GM18951 (cell line): ENCODE measurements at regions not wholly inside any gene's neighbourhood (a gene's known extent, or its start where the extent isn't known, plus 50 kb on each side); places are given as distances from the start of the nearest gene placed in this dataset.

ENCODE experiments used
- POLR2A ChIP-seq: IDR thresholded peaks from 4 replicates; pipeline ENCODE4 v1.6.1; 2011; ENCODE audit warnings: mild to moderate bottlenecking; ENCODE audit not compliant: insufficient read length, insufficient read depth; ENCODE audit errors: extremely low read depth
- in situ Hi-C: fragments of 300-500 bp; cut with MboI; formaldehyde crosslinking; loops from one replicate; pipeline ENCODE4 v1.12.0; 2022; ENCODE audit warnings: low sequenced_read_pairs, mixed read lengths, inconsistent platforms; ENCODE audit not compliant: unreplicated experiment

DNA sequence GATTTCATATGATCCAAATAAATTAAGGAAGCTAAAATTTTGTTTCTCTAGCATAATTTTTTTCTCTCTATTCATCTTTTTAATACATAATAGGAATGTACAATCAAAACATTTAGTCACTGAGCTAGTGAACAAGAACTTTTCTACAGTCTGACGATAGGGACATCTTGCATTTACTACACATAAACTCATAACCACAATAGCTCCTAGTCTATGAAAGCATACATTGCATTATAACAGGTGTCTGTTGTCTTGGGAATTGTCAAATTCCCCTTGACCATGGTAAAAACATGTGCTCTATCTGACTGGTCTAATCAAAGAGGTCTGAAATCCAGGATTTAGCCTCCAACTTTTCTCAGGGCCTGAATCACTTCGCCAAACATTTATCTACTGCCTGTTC, 144.8 kb downstream of the FAM124B start:
- TF ChIP-seq POLR2A, result no peak
- in situ Hi-C loops, result no loop called here

DNA sequence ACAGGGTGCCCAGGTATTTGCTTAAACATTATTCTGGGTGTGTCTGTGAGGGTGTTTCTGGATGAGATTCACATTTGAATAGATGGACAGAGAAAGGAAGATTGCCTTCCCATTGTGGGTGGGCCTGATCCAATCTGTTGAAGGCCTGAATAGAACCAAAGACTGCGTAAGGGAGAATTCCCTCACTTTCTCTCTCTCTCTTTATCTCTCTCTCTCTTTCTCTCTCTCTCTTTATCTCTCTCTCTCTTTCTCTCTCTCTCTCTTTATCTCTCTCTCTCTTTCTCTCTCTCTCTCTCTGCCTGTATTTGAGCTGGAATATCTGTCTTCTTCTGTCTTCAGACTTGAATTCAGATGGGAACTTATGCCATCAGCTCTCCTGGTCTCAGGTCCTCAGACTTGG, 148.4 kb downstream of the FAM124B start:
- in situ Hi-C loops, result no loop called here

DNA sequence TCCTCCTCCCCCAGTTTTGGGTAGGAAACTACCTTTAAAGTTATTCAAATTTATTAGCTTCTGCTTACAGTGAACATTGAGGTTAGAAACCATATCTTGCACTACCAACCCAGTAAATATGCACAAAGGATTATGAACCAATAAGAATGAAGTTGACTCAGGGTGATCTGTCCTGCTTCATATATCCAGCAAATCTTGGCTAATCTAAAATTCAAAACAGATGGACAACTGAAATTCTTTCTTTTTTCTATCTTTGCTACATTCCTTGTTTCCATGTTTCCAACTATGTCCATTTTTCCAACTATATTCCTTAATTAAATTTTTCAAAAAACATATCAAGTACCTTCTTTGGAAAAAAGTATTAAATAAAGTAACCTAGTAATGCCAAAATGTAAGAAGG, 149.3 kb downstream of the FAM124B start:
- no peak for TF ChIP-seq POLR2A
- in situ Hi-C loops, result no loop called here

More for the DNA sequence above, 148.4 kb downstream of the FAM124B start:
- TF ChIP-seq POLR2A, result no peak

DNA sequence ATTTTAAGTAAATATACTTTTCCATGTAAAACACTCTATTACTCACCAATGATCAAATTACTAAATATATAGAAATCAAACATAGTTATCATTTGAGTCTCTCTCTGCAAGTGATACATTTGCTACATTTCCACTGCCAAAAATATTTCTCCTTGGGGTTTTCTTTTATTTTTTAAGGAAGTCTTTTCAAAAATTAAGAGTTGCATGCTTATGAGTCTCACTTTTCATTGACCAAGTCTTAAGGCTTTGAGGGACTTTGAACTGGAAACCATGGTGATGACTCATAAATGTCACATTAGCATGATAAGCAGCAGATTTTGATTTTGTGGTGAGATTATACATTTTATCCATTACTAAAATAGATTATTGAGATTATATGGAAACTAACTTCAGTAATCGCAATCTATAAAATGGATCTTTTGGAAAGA, 152.9 kb downstream of the FAM124B start:
- in situ Hi-C loops, result no loop called here
- no peak for TF ChIP-seq POLR2A

DNA sequence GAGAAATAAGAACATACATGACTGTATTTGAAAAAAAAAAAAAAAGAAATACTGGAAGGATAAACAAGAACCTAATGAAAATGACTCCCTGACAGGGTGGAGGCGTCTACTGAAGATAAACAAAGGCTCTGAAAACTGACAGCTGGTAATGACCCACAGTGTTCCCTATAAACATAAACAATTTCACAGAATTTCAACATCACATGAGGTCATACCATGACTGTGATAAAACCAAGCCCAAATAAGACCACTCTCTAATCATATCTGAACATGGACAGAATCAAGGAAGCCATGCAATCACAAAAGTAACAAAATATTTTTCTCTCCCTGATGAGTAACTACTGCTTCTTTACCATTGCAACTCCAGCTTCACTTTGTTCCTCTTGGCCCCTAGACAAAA, 159.3 kb downstream of the FAM124B start:
- in situ Hi-C loops, result no loop called here
- TF ChIP-seq POLR2A, result no peak

DNA sequence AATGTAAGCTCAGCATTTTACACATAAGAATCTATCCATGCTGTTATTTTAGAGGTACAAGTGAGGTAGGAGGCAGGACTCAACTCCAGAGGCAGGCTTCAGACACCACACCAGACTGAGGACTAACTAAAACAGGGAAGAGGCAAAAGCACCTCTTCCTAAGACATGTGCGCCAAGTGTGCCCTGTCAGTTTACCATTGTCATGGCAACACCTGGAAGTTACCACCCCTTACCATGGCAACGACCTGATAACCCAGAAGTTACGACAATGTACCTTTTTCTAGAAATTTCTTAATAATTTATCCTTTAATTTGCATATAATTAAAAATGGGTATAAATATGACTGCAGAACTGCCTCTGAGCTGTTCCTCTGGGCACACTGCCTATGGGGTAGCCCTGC, 160.1 kb downstream of the FAM124B start:
- in situ Hi-C loops, result no loop called here
- TF ChIP-seq POLR2A, result no peak

DNA sequence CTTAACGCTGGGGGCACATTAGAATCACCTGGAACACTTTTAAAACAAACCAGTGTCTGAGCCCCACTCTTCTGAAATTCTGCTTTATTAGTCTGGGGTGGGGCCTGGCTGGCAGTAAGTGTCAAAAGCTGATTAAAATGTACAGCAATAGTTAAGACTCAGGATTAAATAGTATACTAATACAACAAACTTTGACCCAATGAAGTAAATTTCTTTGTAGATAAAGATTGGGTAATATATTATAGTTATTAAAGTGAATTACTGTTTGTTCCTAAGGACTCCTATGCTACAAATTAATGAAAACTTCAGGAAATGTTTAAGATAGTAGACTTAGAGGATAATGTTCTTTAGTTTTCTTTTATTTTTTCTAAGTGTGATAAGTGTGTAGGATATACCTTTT, 160.9 kb downstream of the FAM124B start:
- in situ Hi-C loops, result no loop called here
- TF ChIP-seq POLR2A, result no peak

DNA sequence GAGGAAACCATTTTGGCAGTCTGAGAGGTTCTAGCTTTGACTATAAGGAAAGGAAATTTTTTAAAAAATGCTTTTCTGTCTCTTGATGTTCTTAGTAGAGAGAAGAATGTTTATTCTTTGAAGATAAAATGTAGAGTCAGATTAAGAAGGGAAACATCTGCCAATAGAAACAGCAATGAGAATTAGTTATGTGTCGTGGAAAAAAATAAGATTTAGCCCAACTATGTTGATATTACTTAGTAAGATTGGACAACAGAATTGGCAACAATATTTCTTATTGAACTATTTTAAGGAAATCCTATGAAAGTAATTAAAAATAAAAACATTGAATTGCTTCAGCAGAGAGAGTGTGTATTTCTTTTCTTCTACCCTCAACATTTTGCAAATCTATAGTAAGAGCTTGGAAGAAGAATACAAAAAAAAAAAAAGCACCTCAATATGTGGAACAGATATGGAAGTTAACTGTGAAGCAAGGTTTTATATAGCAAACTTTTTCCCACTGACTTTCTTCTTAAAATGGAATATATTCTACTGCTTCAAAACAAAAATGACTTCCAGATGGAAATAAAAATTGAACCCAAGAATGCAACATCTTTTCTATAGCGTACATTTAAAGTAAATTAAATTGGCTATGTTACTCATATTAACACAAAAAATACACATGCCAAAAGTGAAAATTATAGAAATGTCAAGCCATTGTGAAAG, 177.9 kb downstream of the FAM124B start:
- in situ Hi-C loops, result no loop called here
- TF ChIP-seq POLR2A, result no peak

DNA sequence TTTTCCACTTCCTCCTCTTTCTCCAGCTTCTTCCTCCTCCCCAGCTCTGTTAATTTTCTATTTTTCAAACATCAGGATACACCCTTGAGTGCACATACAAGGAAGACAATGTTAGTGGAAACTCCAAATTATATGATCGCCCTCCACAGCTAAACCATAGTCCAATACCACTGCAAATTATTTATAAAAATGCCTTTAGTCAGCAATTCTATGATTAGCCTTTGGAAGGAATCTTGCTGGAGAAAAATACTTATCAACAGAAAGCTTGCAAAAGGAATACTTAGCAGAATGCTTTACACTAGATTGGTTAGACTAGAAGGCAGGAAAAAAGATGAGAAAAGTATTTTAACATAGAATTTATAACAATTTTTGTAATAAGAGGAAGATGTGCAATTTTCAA, 178.9 kb downstream of the FAM124B start:
- in situ Hi-C loops, result no loop called here
- TF ChIP-seq POLR2A, result no peak

DNA sequence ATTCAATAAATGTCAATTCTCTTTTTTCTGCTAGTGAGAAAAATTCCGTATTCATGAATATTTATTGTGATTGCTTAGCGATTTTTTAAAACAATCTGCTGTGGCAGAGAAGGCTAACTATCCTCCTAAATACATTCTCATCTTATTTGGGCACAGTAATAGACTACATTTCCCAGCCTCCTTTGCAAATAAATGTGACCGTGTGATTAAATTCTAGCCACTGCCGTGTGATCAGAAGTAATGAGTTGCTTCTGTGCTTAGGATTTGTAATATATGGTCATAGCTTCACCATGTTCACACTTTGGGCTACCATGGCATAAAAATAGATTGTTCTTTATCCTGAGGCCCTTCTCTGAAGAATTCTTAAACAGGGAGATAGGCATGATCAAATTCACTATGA, 179.6 kb downstream of the FAM124B start:
- TF ChIP-seq POLR2A, result no peak
- in situ Hi-C loops, result no loop called here

DNA sequence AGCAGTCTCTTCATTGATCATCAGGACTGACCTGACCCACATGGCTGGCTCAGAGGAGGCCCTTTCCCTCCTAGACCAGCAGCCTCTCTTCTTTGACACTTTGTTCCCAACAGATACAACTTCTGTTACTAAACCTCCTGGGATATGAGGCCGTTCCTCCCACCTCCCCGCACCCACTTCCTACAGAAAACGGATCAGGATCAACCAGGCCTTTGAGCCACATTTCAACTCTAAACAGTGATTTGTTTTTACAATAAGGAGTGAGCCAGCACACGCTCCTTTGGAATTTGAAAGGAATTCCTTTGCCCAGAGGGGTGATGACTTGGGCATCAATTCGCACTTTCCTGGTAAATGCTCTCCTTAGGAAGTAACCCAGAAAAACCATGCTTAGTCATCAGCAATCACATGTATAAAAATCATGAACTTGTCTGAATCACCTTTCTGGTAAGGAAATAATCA, 180.4 kb downstream of the FAM124B start:
- in situ Hi-C loops, result no loop called here
- no peak for TF ChIP-seq POLR2A

DNA sequence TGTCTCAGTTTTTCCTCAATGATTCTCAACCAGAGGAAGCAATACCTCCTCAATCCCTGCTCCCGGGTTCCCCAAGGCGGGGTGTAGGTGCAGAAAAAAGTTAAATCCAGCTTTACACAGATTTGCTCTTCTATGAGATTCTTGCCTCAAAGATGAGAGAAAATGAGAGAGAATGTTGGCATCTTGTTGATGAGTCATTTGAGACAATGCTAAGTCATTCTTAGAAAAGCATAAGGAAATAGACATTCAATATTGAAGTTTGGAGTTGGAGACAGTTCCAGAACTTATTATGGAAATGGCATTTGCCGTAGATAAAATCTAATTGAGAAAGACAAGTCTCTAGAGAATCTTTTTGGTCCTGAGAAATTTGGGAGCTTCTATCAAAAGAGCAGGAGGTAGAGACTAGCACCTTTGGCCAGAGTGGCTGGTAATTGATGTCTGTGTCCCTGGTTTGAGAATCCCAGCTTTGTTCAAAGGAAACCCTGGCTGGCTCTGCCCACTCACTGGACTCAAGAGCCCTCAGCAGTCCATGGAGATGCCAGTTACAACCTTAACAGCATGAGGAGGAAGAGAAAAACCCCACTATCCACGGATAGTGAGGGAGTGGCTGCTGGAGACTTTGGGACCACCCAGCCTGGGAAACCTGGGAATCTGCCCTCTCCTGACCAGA, 181.2 kb downstream of the FAM124B start:
- TF ChIP-seq POLR2A, result no peak
- in situ Hi-C loops, result no loop called here

DNA sequence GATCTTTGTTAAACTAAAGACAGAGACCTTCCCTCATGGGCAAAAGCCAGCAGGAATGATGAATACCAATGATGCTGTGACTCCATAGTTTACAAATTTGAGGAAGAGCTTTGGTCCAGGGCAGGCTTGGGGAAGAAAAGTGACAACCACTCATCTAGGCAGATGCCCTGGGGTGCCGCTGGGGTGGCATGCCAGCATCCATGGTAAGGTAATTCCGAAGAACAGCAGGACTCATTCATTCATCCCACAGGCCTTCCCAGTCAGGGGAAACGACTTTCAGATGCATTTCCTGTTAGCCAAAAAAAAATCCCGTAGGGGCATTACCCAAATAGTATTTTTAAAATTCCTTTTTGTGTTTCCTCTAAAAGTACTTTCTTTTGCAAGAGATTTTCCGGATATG, 180.7 kb upstream of the SERPINE2 start:
- in situ Hi-C loops, result no loop called here
- no peak for TF ChIP-seq POLR2A

DNA sequence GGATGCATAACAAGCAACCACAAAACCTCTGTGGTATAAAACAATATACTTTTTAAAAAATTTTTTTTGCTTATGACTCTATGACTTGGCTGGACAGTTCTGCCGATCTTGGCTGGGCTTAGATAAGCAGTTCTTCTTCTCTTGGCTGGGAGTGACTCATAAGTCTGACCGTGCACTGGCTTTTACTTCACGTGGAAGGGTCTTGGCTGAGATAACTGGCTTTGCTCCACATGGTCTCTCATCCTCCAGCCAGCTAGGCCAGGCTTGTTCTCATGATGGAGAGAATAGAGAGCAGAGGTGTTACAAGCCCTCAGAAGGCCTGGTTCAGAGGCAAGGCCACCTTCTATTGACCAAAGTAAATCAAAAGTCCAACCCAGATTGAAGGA, 178.9 kb upstream of the SERPINE2 start:
- in situ Hi-C loops, result no loop called here
- no peak for TF ChIP-seq POLR2A
